ENCODE measurements at regions not wholly inside any gene's neighbourhood (a gene's known extent, or its start where the extent isn't known, plus 50 kb on each side); places are given as distances from the start of the nearest gene placed in this dataset.

DNA sequence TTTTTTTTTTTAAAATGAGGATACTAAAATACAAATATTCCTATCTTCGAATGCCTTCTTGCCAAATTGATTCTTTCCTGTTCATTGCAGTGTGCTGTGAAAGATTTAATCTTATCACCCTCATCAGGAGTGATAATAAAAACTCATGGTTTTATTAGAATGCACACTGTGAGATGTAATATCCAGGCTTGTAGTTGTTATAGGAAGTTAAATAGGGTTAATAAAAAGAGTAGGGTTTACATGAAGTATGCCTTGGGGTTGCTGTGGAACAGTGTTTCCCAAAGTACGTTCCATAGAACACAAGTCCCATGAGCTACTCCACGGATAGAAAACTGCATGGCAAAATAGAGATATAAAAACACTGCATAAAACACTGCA, 191.9 kb downstream of the SPP2 start:
- intact Hi-C loops (cut with DNase I), result no loop called here
- Histone ChIP-seq H3K9me3 (ENCODE audit: control insufficient read depth, low read length) (peaks cover 2% of the 10 kb centered on the region), H3K27me3 (ENCODE audit: control insufficient read depth in 1 of 2, insufficient read depth in 2 of 2, low read length in 1 of 2) (no peaks in the 10 kb centered on the region), H3K4me3 (ENCODE audit: low read length in 2 of 2) (no peak overlapping the region), H3K4me1 (ENCODE audit: control insufficient read depth in 1 of 2, insufficient read depth in 2 of 2, low read length in 2 of 2) (no peaks in the 10 kb centered on the region), H3K27ac (ENCODE audit: low read depth in 1 of 2, low read length in 2 of 2) (no peak overlapping the region), H3K36me3 (ENCODE audit: control insufficient read depth in 1 of 2, insufficient read depth in 2 of 2, low read length in 1 of 2) (no peaks in the 10 kb centered on the region)
- no peak for ATAC-seq (ENCODE audit: low FRiP score)
- WGBS, 2 donors, result 52 to 53% methylated on average over 3 of the region's 3 CpGs
- no peak for DNase-seq

GRCh38 chr2:234241656-234242458, 191.4 kb downstream of the SPP2 start:
- intact Hi-C loops (cut with DNase I), result no loop called here
- no peak overlapping the region for H3K27ac ChIP-seq (ENCODE audit: low read depth in 1 of 2, low read length in 2 of 2)
- H3K4me1 ChIP-seq (ENCODE audit: control insufficient read depth in 1 of 2, insufficient read depth in 2 of 2, low read length in 2 of 2), result no peaks in the 10 kb centered on the region
- ATAC-seq (ENCODE audit: low FRiP score), result no peak
- 72 to 74% methylated on average over 13 of the region's 13 CpGs for WGBS, 2 donors
- no peak for DNase-seq
- H3K36me3 ChIP-seq (ENCODE audit: control insufficient read depth in 1 of 2, insufficient read depth in 2 of 2, low read length in 1 of 2), result no peaks in the 10 kb centered on the region
- H3K27me3 ChIP-seq (ENCODE audit: control insufficient read depth in 1 of 2, insufficient read depth in 2 of 2, low read length in 1 of 2), result no peaks in the 10 kb centered on the region
- H3K4me3 ChIP-seq (ENCODE audit: low read length in 2 of 2), result no peak overlapping the region
- H3K9me3 ChIP-seq (ENCODE audit: control insufficient read depth, low read length), result peaks cover 2% of the 10 kb centered on the region

DNA sequence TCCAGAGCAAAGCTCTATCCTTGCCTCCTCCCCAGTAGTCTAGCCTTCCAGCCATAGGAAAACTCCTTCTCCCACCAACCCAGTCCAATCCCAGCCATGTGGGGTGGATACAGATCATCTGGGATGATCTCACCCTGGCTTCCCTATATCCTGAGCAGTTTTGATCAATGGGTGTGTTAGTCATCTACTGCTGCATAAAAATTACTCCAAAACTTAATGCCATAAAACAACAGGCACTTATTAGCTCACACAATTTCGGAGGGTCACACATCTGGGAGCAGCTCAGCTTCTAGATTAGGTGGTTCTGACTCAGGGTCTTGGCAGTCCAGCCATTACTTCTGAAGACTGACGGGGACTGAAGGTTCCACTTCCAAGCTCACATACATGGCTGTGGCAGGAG, 190.4 kb downstream of the SPP2 start:
- H3K9me3 ChIP-seq (ENCODE audit: control insufficient read depth, low read length), result peaks cover 5% of the 10 kb centered on the region
- no peak overlapping the region for H3K27ac ChIP-seq (ENCODE audit: low read depth in 1 of 2, low read length in 2 of 2)
- intact Hi-C loops (cut with DNase I), result no loop called here
- DNase-seq, result no peak
- no peaks in the 10 kb centered on the region for H3K36me3 ChIP-seq (ENCODE audit: control insufficient read depth in 1 of 2, insufficient read depth in 2 of 2, low read length in 1 of 2)
- no peaks in the 10 kb centered on the region for H3K27me3 ChIP-seq (ENCODE audit: control insufficient read depth in 1 of 2, insufficient read depth in 2 of 2, low read length in 1 of 2)
- WGBS, 2 donors, result 66 to 74% methylated on average over 2 of the region's 2 CpGs
- H3K4me3 ChIP-seq (ENCODE audit: low read length in 2 of 2), result no peak overlapping the region
- no peaks in the 10 kb centered on the region for H3K4me1 ChIP-seq (ENCODE audit: control insufficient read depth in 1 of 2, insufficient read depth in 2 of 2, low read length in 2 of 2)
- ATAC-seq (ENCODE audit: low FRiP score), result no peak

- Histone ChIP-seq H3K27ac (ENCODE audit: low read depth in 1 of 2, low read length in 2 of 2) (no peak overlapping the region), H3K4me1 (ENCODE audit: control insufficient read depth in 1 of 2, insufficient read depth in 2 of 2, low read length in 2 of 2) (no peaks in the 10 kb centered on the region), H3K9me3 (ENCODE audit: control insufficient read depth, low read length) (peaks cover 3% of the 10 kb centered on the region), H3K36me3 (ENCODE audit: control insufficient read depth in 1 of 2, insufficient read depth in 2 of 2, low read length in 1 of 2) (no peaks in the 10 kb centered on the region), H3K4me3 (ENCODE audit: low read length in 2 of 2) (no peak overlapping the region), H3K27me3 (ENCODE audit: control insufficient read depth in 1 of 2, insufficient read depth in 2 of 2, low read length in 1 of 2) (no peaks in the 10 kb centered on the region)
- intact Hi-C loops (cut with DNase I), result no loop called here
- no peak for DNase-seq
- no peak for ATAC-seq (ENCODE audit: low FRiP score)
Observed at GRCh38 chr2:234235191-234235590, 184.7 kb downstream of the SPP2 start.

DNA sequence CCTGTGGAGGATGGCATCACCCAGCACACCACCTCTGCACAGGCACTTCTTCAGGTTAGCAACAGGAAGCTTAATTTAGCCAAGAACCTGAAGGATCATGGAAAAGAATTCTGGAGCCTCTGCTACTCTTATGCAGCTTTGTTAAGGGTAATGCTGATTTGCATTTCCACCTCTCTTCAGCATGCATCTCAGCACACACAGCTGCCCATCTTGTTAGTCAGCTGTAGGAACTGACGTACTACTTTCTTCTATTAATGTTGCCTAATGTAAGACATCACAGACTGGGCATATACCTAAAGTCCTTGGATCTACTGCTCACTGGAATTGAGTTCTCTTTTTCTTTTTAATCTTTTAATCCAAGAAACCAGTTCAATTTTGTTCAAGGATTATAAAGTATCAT, 181.0 kb downstream of the SPP2 start:
- ATAC-seq (ENCODE audit: low FRiP score) (no peak), DNase-seq (no peak)
- intact Hi-C loops (cut with DNase I), result no loop called here
- H3K9me3 ChIP-seq (ENCODE audit: control insufficient read depth, low read length), result peaks cover 3% of the 10 kb centered on the region
- WGBS, 2 donors, result 86 to 89% methylated on average over 1 of the region's 1 CpG
- H3K4me3 ChIP-seq (ENCODE audit: low read length in 2 of 2), result no peak overlapping the region
- no peaks in the 10 kb centered on the region for H3K4me1 ChIP-seq (ENCODE audit: control insufficient read depth in 1 of 2, insufficient read depth in 2 of 2, low read length in 2 of 2)
- no peaks in the 10 kb centered on the region for H3K27me3 ChIP-seq (ENCODE audit: control insufficient read depth in 1 of 2, insufficient read depth in 2 of 2, low read length in 1 of 2)
- no peaks in the 10 kb centered on the region for H3K36me3 ChIP-seq (ENCODE audit: control insufficient read depth in 1 of 2, insufficient read depth in 2 of 2, low read length in 1 of 2)
- no peak overlapping the region for H3K27ac ChIP-seq (ENCODE audit: low read depth in 1 of 2, low read length in 2 of 2)

DNA sequence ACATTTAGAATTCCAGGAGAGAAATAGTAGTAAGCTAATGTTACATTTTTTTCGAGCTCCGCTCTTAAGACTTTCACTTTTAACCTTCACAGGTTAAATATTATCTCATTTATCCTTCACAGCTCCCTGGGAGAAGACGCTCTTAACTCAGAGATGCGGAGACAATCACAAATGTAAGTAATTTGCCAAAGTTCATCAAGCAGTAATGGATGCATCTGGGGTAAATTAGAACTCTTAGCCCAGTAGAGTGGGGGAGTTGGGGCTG, 168.5 kb downstream of the SPP2 start:
- Histone ChIP-seq H3K36me3 (ENCODE audit: control insufficient read depth in 1 of 2, insufficient read depth in 2 of 2, low read length in 1 of 2) (no peaks in the 10 kb centered on the region), H3K27ac (ENCODE audit: low read depth in 1 of 2, low read length in 2 of 2) (no peak overlapping the region), H3K9me3 (ENCODE audit: control insufficient read depth, low read length) (no peaks in the 10 kb centered on the region), H3K4me3 (ENCODE audit: low read length in 2 of 2) (no peak overlapping the region), H3K4me1 (ENCODE audit: control insufficient read depth in 1 of 2, insufficient read depth in 2 of 2, low read length in 2 of 2) (no peaks in the 10 kb centered on the region), H3K27me3 (ENCODE audit: control insufficient read depth in 1 of 2, insufficient read depth in 2 of 2, low read length in 1 of 2) (no peaks in the 10 kb centered on the region)
- 87 to 96% methylated on average over 4 of the region's 4 CpGs for WGBS, 2 donors
- ATAC-seq (ENCODE audit: low FRiP score) (no peak), DNase-seq (no peak)
- intact Hi-C loops (cut with DNase I), result no loop called here

- Histone ChIP-seq H3K9me3 (ENCODE audit: control insufficient read depth, low read length) (no peaks in the 10 kb centered on the region), H3K4me1 (ENCODE audit: control insufficient read depth in 1 of 2, insufficient read depth in 2 of 2, low read length in 2 of 2) (no peaks in the 10 kb centered on the region), H3K27me3 (ENCODE audit: control insufficient read depth in 1 of 2, insufficient read depth in 2 of 2, low read length in 1 of 2) (no peaks in the 10 kb centered on the region), H3K4me3 (ENCODE audit: low read length in 2 of 2) (no peak overlapping the region), H3K27ac (ENCODE audit: low read depth in 1 of 2, low read length in 2 of 2) (no peak overlapping the region), H3K36me3 (ENCODE audit: control insufficient read depth in 1 of 2, insufficient read depth in 2 of 2, low read length in 1 of 2) (no peaks in the 10 kb centered on the region)
- DNase-seq (no peak), ATAC-seq (ENCODE audit: low FRiP score) (no peak)
- WGBS, 2 donors, result 55% methylated on average over 11 of the region's 11 CpGs
- intact Hi-C loops (cut with DNase I), result no loop called here
Observed at GRCh38 chr2:234218266-234219045, 168.0 kb downstream of the SPP2 start.

GRCh38 chr2:234212534-234212933, 162.0 kb downstream of the SPP2 start:
- no peaks in the 10 kb centered on the region for H3K4me1 ChIP-seq (ENCODE audit: control insufficient read depth in 1 of 2, insufficient read depth in 2 of 2, low read length in 2 of 2)
- 84 to 86% methylated on average over 8 of the region's 8 CpGs for WGBS, 2 donors
- no peaks in the 10 kb centered on the region for H3K9me3 ChIP-seq (ENCODE audit: control insufficient read depth, low read length)
- intact Hi-C loops (cut with DNase I), result no loop called here
- DNase-seq, result no peak
- H3K27me3 ChIP-seq (ENCODE audit: control insufficient read depth in 1 of 2, insufficient read depth in 2 of 2, low read length in 1 of 2), result no peaks in the 10 kb centered on the region
- no peak overlapping the region for H3K4me3 ChIP-seq (ENCODE audit: low read length in 2 of 2)
- no peak overlapping the region for H3K27ac ChIP-seq (ENCODE audit: low read depth in 1 of 2, low read length in 2 of 2)
- no peaks in the 10 kb centered on the region for H3K36me3 ChIP-seq (ENCODE audit: control insufficient read depth in 1 of 2, insufficient read depth in 2 of 2, low read length in 1 of 2)
- ATAC-seq (ENCODE audit: low FRiP score), result no peak

DNA sequence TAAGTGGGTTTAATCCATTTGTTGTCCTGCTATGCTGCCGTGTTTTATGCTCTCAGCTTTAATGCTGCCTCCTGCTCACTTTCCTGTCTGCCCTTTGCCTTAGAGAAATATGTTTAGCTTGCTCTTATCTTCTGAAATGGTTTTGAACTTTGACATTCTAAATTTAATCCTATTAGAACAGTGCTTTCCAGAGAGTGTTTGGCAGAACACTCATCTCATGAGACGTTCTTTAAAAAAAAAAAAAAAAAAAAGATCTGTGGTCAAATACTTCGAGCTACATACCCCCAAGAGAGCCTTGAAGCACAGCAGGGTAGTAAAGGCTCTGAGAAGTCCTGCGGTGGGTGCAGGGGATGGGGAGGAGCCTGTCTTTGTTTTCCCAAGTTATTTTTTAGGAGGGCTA, 161.3 kb downstream of the SPP2 start:
- WGBS, 2 donors, result 17 to 22% methylated on average over 4 of the region's 4 CpGs
- Histone ChIP-seq H3K27me3 (ENCODE audit: control insufficient read depth in 1 of 2, insufficient read depth in 2 of 2, low read length in 1 of 2) (no peaks in the 10 kb centered on the region), H3K4me3 (ENCODE audit: low read length in 2 of 2) (no peak overlapping the region), H3K4me1 (ENCODE audit: control insufficient read depth in 1 of 2, insufficient read depth in 2 of 2, low read length in 2 of 2) (no peaks in the 10 kb centered on the region), H3K27ac (ENCODE audit: low read depth in 1 of 2, low read length in 2 of 2) (no peak overlapping the region), H3K36me3 (ENCODE audit: control insufficient read depth in 1 of 2, insufficient read depth in 2 of 2, low read length in 1 of 2) (no peaks in the 10 kb centered on the region), H3K9me3 (ENCODE audit: control insufficient read depth, low read length) (no peaks in the 10 kb centered on the region)
- intact Hi-C loops (cut with DNase I), result no loop called here
- no peak for ATAC-seq (ENCODE audit: low FRiP score)
- no peak for DNase-seq
